ENCODE measurements at regions not wholly inside any gene's neighbourhood (a gene's known extent, or its start where the extent isn't known, plus 50 kb on each side); places are given as distances from the start of the nearest gene placed in this dataset.

GRCh38 chrX:39950018-39950688 lies 147.6 kb downstream of the BCOR start:
- Histone ChIP-seq H3K4me1 (ENCODE audit: insufficient read depth, low read length) (peaks cover 32% of the 10 kb centered on the region), H3K4me3 (ENCODE audit: low read length) (no peak overlapping the region), H2AFZ (ENCODE audit: low read length) (no peak overlapping the region), H3F3A (ENCODE audit: low read length, unreplicated experiment) (no peaks in the 10 kb centered on the region), H3K79me2 (ENCODE audit: low read length) (no peaks in the 10 kb centered on the region), H3K27ac (ENCODE audit: low read length) (no peak overlapping the region), H3K4me2 (ENCODE audit: low read length) (no peak overlapping the region), H3K27me3 (ENCODE audit: low read length) (no peaks in the 10 kb centered on the region), H3K36me3 (ENCODE audit: low read depth, low read length) (no peaks in the 10 kb centered on the region), H3K9me2 (replicated peaks; ENCODE audit: low read length) (no peaks in the 10 kb centered on the region), H4K20me1 (ENCODE audit: low read length) (no peaks in the 10 kb centered on the region), H3K9me3 (ENCODE audit: low read length) (no peaks in the 10 kb centered on the region), H3K9ac (ENCODE audit: low read length) (no peak overlapping the region)
- CTCF ChIA-PET = no interaction called here
- TF ChIP-seq EZH2 (IDR thresholded peaks at IDR 0.05; ENCODE audit: low read length, unreplicated experiment) (no peak), CTCF (conservative IDR thresholded peaks at IDR 0.05; ENCODE audit: low read depth, low read length) (no peak), EZH2phosphoT487 (IDR thresholded peaks at IDR 0.05; ENCODE audit: borderline replicate concordance, low read length) (no peak)
- ATAC-seq (no peak), DNase-seq (peak; percentile 49)
- no TSS peak for BruUV-seq (replicated peaks)
- intact Hi-C loops (cut with micrococcal nuclease) = loop anchor here (5.0 to 10.0 kb wide), 2 partner anchors 43 to 135 kb away; no protein-coding TSS in a partner anchor
- POLR2A ChIA-PET (ENCODE audit: unreplicated experiment) = no interaction called here

- Histone ChIP-seq H4K20me1 (ENCODE audit: low read length) (no peaks in the 10 kb centered on the region), H3F3A (ENCODE audit: low read length, unreplicated experiment) (no peaks in the 10 kb centered on the region), H3K36me3 (ENCODE audit: low read depth, low read length) (no peaks in the 10 kb centered on the region), H3K4me2 (ENCODE audit: low read length) (peak overlapping the region; percentile 55), H2AFZ (ENCODE audit: low read length) (no peak overlapping the region), H3K4me1 (ENCODE audit: insufficient read depth, low read length) (peaks cover 27% of the 10 kb centered on the region), H3K9ac (ENCODE audit: low read length) (no peak overlapping the region), H3K4me3 (ENCODE audit: low read length) (no peak overlapping the region), H3K9me3 (ENCODE audit: low read length) (no peaks in the 10 kb centered on the region), H3K9me2 (replicated peaks; ENCODE audit: low read length) (no peaks in the 10 kb centered on the region), H3K79me2 (ENCODE audit: low read length) (no peaks in the 10 kb centered on the region), H3K27me3 (ENCODE audit: low read length) (no peaks in the 10 kb centered on the region), H3K27ac (ENCODE audit: low read length) (peak overlapping the region; percentile 70; the same call in 1 of the 2 replicates)
- intact Hi-C loops (cut with micrococcal nuclease) = loop anchor here (5.0 to 10.0 kb wide), 2 partner anchors 46 to 138 kb away; no protein-coding TSS in a partner anchor
- BruUV-seq (replicated peaks) = no TSS peak
- CTCF ChIA-PET = no interaction called here
- TF ChIP-seq CTCF (conservative IDR thresholded peaks at IDR 0.05; ENCODE audit: low read depth, low read length) = no peak
- no peak for TF ChIP-seq EZH2phosphoT487 (IDR thresholded peaks at IDR 0.05; ENCODE audit: borderline replicate concordance, low read length)
- TF ChIP-seq EZH2 (IDR thresholded peaks at IDR 0.05; ENCODE audit: low read length, unreplicated experiment) = no peak
- DNase-seq (no peak), ATAC-seq (no peak)
- POLR2A ChIA-PET (ENCODE audit: unreplicated experiment) = no interaction called here
Observed at GRCh38 chrX:39952989-39953388, 144.8 kb downstream of the BCOR start.

DNA sequence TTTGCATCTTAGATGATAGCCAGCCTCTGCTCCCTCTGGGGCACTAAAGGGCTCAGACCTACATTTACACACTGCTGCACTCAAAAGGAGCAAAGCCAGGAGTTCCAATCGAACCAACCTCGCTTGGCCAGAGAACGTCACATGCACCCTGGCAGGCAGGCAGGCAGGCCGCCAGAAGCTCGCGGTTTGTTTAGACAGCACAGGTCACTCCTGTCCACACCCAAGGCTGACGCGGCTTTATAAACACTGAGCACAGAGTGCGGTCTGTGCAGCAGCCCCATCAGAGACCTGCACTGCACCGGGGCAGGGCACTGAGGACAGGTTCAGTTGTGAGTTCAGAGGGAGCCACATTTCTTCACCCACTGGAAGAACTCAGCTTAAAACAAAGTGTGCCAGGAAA lies 143.9 kb downstream of the BCOR start:
- no peaks in the 10 kb centered on the region for H3F3A ChIP-seq (ENCODE audit: low read length, unreplicated experiment)
- ChIA-PET CTCF (interaction anchor here (1.2 kb wide), 1 partner anchor 223 kb away, joined by 3 read pairs; no protein-coding TSS in a partner anchor), POLR2A (ENCODE audit: unreplicated experiment) (interaction anchor here (0.6 kb wide), 1 partner anchor 59 kb away, joined by 4 read pairs; no protein-coding TSS in a partner anchor)
- H3K27ac ChIP-seq (ENCODE audit: low read length) = peak overlapping the region; percentile 70
- intact Hi-C loops (cut with micrococcal nuclease) = loop anchor here (2.0 to 10.0 kb wide), 3 partner anchors 47 to 139 kb away; no protein-coding TSS in a partner anchor
- peak; percentile 65 for TF ChIP-seq EZH2phosphoT487 (IDR thresholded peaks at IDR 0.05; ENCODE audit: borderline replicate concordance, low read length)
- TF ChIP-seq CTCF (conservative IDR thresholded peaks at IDR 0.05; ENCODE audit: low read depth, low read length) = no peak
- TF ChIP-seq EZH2 (IDR thresholded peaks at IDR 0.05; ENCODE audit: low read length, unreplicated experiment) = no peak
- no peaks in the 10 kb centered on the region for H3K79me2 ChIP-seq (ENCODE audit: low read length)
- H3K36me3 ChIP-seq (ENCODE audit: low read depth, low read length) = no peaks in the 10 kb centered on the region
- H3K9me2 ChIP-seq (replicated peaks; ENCODE audit: low read length) = no peaks in the 10 kb centered on the region
- no peaks in the 10 kb centered on the region for H4K20me1 ChIP-seq (ENCODE audit: low read length)
- DNase-seq = peak; percentile 94
- no TSS peak for BruUV-seq (replicated peaks)
- no peak overlapping the region for H2AFZ ChIP-seq (ENCODE audit: low read length)
- H3K4me2 ChIP-seq (ENCODE audit: low read length) = peak overlapping the region; percentile 75
- no peaks in the 10 kb centered on the region for H3K27me3 ChIP-seq (ENCODE audit: low read length)
- peak; percentile 99 for ATAC-seq
- no peaks in the 10 kb centered on the region for H3K9me3 ChIP-seq (ENCODE audit: low read length)
- H3K4me3 ChIP-seq (ENCODE audit: low read length) = no peak overlapping the region
- peaks cover 27% of the 10 kb centered on the region for H3K4me1 ChIP-seq (ENCODE audit: insufficient read depth, low read length)
- H3K9ac ChIP-seq (ENCODE audit: low read length) = peak overlapping the region; percentile 18; the same call in 1 of the 2 replicates
